ENCODE measurements at regions not wholly inside any gene's neighbourhood (a gene's known extent, or its start where the extent isn't known, plus 50 kb on each side); places are given as distances from the start of the nearest gene placed in this dataset.

DNA sequence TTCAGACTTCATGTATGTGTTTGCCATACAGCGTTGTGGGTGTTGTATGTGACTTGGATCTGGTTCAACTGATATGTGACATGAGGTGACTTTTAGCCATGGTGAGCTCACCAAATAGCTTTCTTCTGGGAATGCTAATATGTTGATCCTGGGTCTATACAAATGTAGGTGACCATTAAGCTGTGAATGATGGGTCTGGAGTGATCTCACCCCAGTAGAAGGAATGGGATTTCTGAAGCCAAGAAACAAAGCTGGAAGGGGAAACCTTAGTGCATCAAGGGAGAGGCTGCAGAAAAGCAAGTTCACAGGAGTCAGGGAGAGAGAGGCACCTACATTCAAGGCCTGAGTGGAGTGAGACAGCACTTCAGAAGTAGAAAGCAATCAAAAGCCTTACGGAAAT lies 421.0 kb upstream of the THRB start (continued):
- no peak for TF ChIP-seq ZNF274 (IDR thresholded peaks at IDR 0.05; ENCODE audit: borderline replicate concordance, extremely low read depth, low read length)

- no peaks in the 10 kb centered on the region for H3K79me1 ChIP-seq (ENCODE audit: low read depth, low read length)
- no peak for FAIRE-seq
- CTCF ChIA-PET (ENCODE audit: partially characterized antibody), result interaction anchor here (0.9 kb wide), 1 partner anchor 45 kb away, joined by 3 read pairs; no protein-coding TSS in a partner anchor
- no peak for TF ChIP-seq SRF (IDR thresholded peaks at IDR 0.05; ENCODE audit: low read depth, low read length)
- TF ChIP-seq CBX5 (IDR thresholded peaks at IDR 0.05; ENCODE audit: low read depth, low read length), result no peak
Observed at GRCh38 chr3:24917908-24918307, 423.3 kb upstream of the THRB start.

More at GRCh38 chr3:24917908-24918307, 423.3 kb upstream of the THRB start:
- Histone ChIP-seq H2BK20ac (ENCODE audit: low read length) (no peak overlapping the region), H3K9me3 (ENCODE audit: insufficient read depth in 2 of 2, low read depth in 1 of 2, low read length in 1 of 2) (no peaks in the 10 kb centered on the region), H2BK120ac (replicated peaks; ENCODE audit: low read depth, low read length) (no peak overlapping the region), H2BK12ac (ENCODE audit: low read depth, low read length) (no peak overlapping the region), H3K23me2 (ENCODE audit: low read depth, low read length) (no peaks in the 10 kb centered on the region), H3K4me1 (replicated peaks in 1 of 4; ENCODE audit: control insufficient read depth in 3 of 4, insufficient read depth in 4 of 4, low read length in 3 of 4) (no peaks in the 10 kb centered on the region), H4K8ac (ENCODE audit: extremely low read depth, insufficient read depth, low read length) (no peak overlapping the region), H3K4me2 (ENCODE audit: insufficient read depth in 1 of 2, low read depth in 2 of 2, low read length in 2 of 2) (no peak overlapping the region), H3K36me3 (ENCODE audit: control insufficient read depth in 2 of 4, insufficient read depth in 4 of 4, low read length in 3 of 4) (no peaks in the 10 kb centered on the region), H3K14ac (ENCODE audit: insufficient read length) (no peak overlapping the region), H3K18ac (ENCODE audit: extremely low read depth, low read length) (no peak overlapping the region), H3K56ac (replicated peaks; ENCODE audit: insufficient read length, low read depth, low read length) (no peak overlapping the region), H2AK5ac (ENCODE audit: low read depth, low read length) (no peak overlapping the region), H3K4ac (replicated peaks; ENCODE audit: insufficient read length, low read depth, low read length) (no peak overlapping the region), H3K4me3 (ENCODE audit: extremely low read depth in 1 of 4, insufficient read depth in 2 of 4, low read depth in 3 of 4, low read length in 4 of 4) (no peak overlapping the region), H4K91ac (replicated peaks; ENCODE audit: insufficient read length, low read length) (no peak overlapping the region), H4K20me1 (replicated peaks in 1 of 2; ENCODE audit: control insufficient read depth in 1 of 2, insufficient read depth in 2 of 2, low read length in 2 of 2) (no peaks in the 10 kb centered on the region), H3K27me3 (replicated peaks in 1 of 4; ENCODE audit: control insufficient read depth in 3 of 4, extremely low read depth in 1 of 4, insufficient read depth in 3 of 4, low read length in 3 of 4) (no peaks in the 10 kb centered on the region), H3K23ac (ENCODE audit: insufficient read length) (no peak overlapping the region), H2BK15ac (ENCODE audit: low read length) (no peak overlapping the region), H4K5ac (ENCODE audit: insufficient read length, low read depth, low read length) (no peak overlapping the region), H3K27ac (ENCODE audit: low read depth, low read length) (no peak overlapping the region), H3K9ac (replicated peaks in 1 of 4; ENCODE audit: extremely low read depth in 1 of 4, low read depth in 3 of 4, low read length in 3 of 4) (no peak overlapping the region), H2BK5ac (ENCODE audit: low read depth, low read length) (no peak overlapping the region), H3K79me2 (ENCODE audit: control insufficient read depth in 1 of 2, insufficient read depth in 2 of 2, low read length in 2 of 2) (no peaks in the 10 kb centered on the region), H2AFZ (ENCODE audit: low read length) (no peak overlapping the region)
- POLR2A ChIA-PET (ENCODE audit: partially characterized antibody), result no interaction called here
- WGBS, 2 experiments (ENCODE audit: extremely low coverage in 1 of 2, insufficient coverage in 1 of 2, insufficient read length in 1 of 2, insufficient replicate concordance in 2 of 2, low coverage in 1 of 2, low lambda C conversion rate in 2 of 2, missing lambda C conversion rate in 1 of 2), result 89% methylated on average over 5 of the region's 5 CpGs; no CpG with 5 or more reads in 1 of the 2 experiments
- DNase-seq (ENCODE audit: low read depth in 1 of 2, low spot score in 2 of 2), result no peak

Measured in H1 (cell line).